Thoracic aorta (tissue), 2 donors: ENCODE measurements at regions not wholly inside any gene's neighbourhood (a gene's known extent, or its start where the extent isn't known, plus 50 kb on each side); places are given as distances from the start of the nearest gene placed in this dataset.

Experiments
- ATAC-seq: fragments of 150-250 bp; one replicate; pipeline ENCODE4 v1.8.0; 2017; ENCODE audit warnings: low read depth; ENCODE audit not compliant: insufficient number of reproducible peaks, low FRiP score
- DNase-seq: peaks from one replicate; pipeline ENCODE4 v3.0.0-alpha.2; 2020; ENCODE audit warnings: low spot score
- H3K27ac ChIP-seq, 2 donors: fragments of 200-600 bp; sonication (generic); 1 replicate in 1 of 2; 2 replicates in 1 of 2; pipeline ENCODE4 v1.5.1; 2016; ENCODE audit warnings: mild to moderate bottlenecking in 2 of 2, moderate library complexity in 2 of 2
- H3K27me3 ChIP-seq: fragments of 200-600 bp; sonication (generic); replicated peaks from 2 replicates; pipeline ENCODE4 v1.6.0; 2016; ENCODE audit warnings: mild to moderate bottlenecking; ENCODE audit not compliant: insufficient read depth
- H3K36me3 ChIP-seq: fragments of 200-600 bp; sonication (generic); one replicate; pipeline ENCODE4 v1.5.1; 2016
- H3K4me1 ChIP-seq, 2 donors: fragments of 200-600 bp; sonication (generic); 1 replicate in 1 of 2; 2 replicates in 1 of 2; pipeline versions ENCODE4 v1.5.1 to v1.6.0; 2016; ENCODE audit warnings: low read depth in 2 of 2, mild to moderate bottlenecking in 1 of 2; ENCODE audit not compliant: control insufficient read depth in 1 of 2
- H3K4me3 ChIP-seq: fragments of 200-600 bp; sonication (generic); 2 replicates; pipeline ENCODE4 v1.5.1; 2016; ENCODE audit warnings: mild to moderate bottlenecking
- H3K9me3 ChIP-seq: fragments of 200-600 bp; sonication (generic); 2 replicates; pipeline ENCODE4 v1.5.1; 2016
- TF ChIP-seq, protein P1 (sequence below): fragments of 200-600 bp; sonication (generic); IDR thresholded peaks from one replicate; pipeline ENCODE4 v1.5.1; 2019; ENCODE audit warnings: antibody characterized with exemption

DNA sequence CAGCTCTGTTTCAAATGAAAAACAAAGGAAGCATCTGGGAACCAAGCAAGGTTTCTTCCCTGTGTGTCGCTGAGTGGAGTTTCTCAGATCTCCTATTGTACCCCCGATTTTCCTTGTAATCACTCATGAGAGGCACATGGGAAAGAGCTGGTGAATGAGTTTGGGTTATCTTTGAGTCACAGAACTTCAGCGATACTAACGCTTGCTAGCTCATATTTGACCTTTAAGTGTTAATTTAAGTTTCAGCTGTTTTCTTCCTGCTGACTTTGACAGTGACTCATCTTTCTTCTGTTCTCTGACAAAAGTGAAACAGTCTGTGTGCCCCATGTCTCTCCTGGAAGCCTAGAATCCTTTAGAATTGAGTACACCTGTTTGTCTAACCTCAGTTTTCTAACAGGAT, 261.1 kb upstream of the RGS17 start:
- Histone ChIP-seq H3K27ac (no peak overlapping the region), H3K4me3 (no peak overlapping the region), H3K36me3 (no peaks in the 10 kb centered on the region), H3K27me3 (no peaks in the 10 kb centered on the region), H3K4me1 (no peaks in the 10 kb centered on the region), H3K9me3 (no peaks in the 10 kb centered on the region)
- ATAC-seq, result no peak
- DNase-seq, result no peak
- TF ChIP-seq, protein P1, sequence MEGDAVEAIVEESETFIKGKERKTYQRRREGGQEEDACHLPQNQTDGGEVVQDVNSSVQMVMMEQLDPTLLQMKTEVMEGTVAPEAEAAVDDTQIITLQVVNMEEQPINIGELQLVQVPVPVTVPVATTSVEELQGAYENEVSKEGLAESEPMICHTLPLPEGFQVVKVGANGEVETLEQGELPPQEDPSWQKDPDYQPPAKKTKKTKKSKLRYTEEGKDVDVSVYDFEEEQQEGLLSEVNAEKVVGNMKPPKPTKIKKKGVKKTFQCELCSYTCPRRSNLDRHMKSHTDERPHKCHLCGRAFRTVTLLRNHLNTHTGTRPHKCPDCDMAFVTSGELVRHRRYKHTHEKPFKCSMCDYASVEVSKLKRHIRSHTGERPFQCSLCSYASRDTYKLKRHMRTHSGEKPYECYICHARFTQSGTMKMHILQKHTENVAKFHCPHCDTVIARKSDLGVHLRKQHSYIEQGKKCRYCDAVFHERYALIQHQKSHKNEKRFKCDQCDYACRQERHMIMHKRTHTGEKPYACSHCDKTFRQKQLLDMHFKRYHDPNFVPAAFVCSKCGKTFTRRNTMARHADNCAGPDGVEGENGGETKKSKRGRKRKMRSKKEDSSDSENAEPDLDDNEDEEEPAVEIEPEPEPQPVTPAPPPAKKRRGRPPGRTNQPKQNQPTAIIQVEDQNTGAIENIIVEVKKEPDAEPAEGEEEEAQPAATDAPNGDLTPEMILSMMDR, result no peak

DNA sequence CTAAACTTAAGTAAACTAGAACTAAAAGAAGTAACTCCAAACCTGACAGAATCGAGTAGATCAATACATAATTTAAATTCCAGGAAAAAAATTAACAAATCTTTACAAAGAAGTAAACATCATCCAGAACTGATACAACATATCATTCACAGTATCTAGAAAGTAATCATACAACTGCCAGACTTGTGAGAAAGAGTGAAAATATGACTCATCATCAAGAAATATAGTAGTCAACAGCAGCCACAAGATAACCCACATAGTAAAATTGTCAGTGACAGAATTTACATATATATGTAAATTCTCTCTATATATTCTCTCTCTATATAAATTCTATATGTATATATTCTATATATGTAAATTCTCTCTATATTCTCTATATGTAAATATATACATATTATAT, 242.8 kb upstream of the RGS17 start:
- H3K36me3 ChIP-seq, result no peaks in the 10 kb centered on the region
- H3K27me3 ChIP-seq, result no peaks in the 10 kb centered on the region
- no peaks in the 10 kb centered on the region for H3K4me1 ChIP-seq
- H3K4me3 ChIP-seq, result no peak overlapping the region
- DNase-seq (no peak), ATAC-seq (no peak)
- H3K9me3 ChIP-seq, result no peaks in the 10 kb centered on the region
- H3K27ac ChIP-seq, result no peak overlapping the region
- TF ChIP-seq, protein P1, result no peak

DNA sequence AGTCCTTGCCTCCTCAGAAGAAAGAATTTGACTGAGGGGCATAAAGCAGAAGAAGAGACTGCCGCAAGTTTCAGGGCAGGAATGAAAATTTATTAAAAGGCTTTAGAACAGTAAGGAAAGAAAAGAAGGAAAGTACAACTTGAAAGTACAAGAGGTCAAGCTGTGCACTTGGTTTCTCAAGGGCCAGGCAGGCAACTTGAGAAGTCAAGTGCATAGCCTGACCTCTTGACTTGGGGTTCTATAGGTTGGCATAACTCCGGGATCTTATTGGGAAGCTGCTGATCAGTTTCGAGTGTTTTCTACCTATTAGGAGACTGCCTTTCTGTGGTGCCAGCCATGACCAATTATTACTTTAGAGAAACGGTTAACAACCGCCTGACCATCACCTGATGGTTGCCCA, 237.0 kb upstream of the RGS17 start:
- Histone ChIP-seq H3K4me3 (no peak overlapping the region), H3K27me3 (no peaks in the 10 kb centered on the region), H3K36me3 (no peaks in the 10 kb centered on the region), H3K9me3 (no peaks in the 10 kb centered on the region), H3K4me1 (no peaks in the 10 kb centered on the region), H3K27ac (no peak overlapping the region)
- ATAC-seq, result no peak
- TF ChIP-seq, protein P1, result no peak
- DNase-seq, result no peak

DNA sequence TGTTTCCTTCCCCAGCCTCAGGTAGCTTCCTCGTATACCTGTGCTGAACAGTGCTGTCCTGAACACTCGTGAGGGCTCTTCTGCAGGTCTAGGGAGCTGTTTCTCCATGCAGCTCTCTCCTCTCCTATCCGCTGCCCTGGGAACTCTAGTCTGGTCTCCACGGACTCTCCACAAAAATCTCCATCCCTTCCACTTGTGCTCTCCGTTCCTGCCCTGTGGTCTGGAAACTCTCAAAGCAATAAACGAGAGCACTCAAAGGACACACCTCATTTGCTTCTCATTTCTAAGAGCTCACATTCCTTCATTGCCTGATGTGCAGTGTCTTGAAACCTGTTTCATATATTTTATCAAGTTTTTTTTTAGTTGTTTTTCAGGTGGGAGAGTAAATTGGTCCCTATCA, 235.9 kb upstream of the RGS17 start:
- Histone ChIP-seq H3K9me3 (no peaks in the 10 kb centered on the region), H3K4me3 (no peak overlapping the region), H3K27me3 (no peaks in the 10 kb centered on the region), H3K36me3 (no peaks in the 10 kb centered on the region), H3K27ac (no peak overlapping the region), H3K4me1 (no peaks in the 10 kb centered on the region)
- TF ChIP-seq, protein P1, result no peak
- DNase-seq, result no peak
- ATAC-seq, result no peak

DNA sequence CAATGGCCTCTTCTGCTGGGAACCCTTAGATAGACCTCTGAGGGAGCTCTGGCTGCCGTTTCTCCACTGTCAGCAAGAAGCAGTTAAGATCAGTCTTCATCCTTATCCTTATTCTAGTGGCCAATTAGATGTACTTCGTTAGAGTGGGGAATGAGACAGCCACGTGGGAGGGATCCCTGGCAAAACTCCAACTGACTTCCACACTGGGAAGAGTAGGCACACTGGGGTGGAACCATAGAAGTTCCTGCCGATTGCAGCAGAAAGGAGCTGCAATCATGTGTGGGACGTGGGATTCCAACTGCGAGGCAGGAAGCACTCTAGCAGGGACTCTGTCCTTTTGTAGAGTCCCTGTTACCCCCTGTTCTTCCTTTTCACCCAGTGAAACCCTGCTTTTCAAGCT, 226.3 kb upstream of the RGS17 start:
- TF ChIP-seq, protein P1, result no peak
- DNase-seq (no peak), ATAC-seq (no peak)
- no peaks in the 10 kb centered on the region for H3K27me3 ChIP-seq
- no peak overlapping the region for H3K27ac ChIP-seq
- no peaks in the 10 kb centered on the region for H3K36me3 ChIP-seq
- H3K4me3 ChIP-seq, result no peak overlapping the region
- H3K9me3 ChIP-seq, result no peaks in the 10 kb centered on the region
- H3K4me1 ChIP-seq, result no peaks in the 10 kb centered on the region
